Adrenal gland (tissue), 5 donors: ENCODE measurements at regions not wholly inside any gene's neighbourhood (a gene's known extent, or its start where the extent isn't known, plus 50 kb on each side); places are given as distances from the start of the nearest gene placed in this dataset.

Source experiments
- POLR2A ChIP-seq, 2 donors: fragments of 450-650 bp; IDR thresholded peaks; one replicate each; pipeline ENCODE4 v1.6.1; 2017; ENCODE audit warnings: antibody characterized with exemption in 2 of 2, mild to moderate bottlenecking in 2 of 2, moderate library complexity in 1 of 2
- TF ChIP-seq, protein P1 (sequence below), 6 experiments: fragments of 450-650 bp in 4 of 6; fragments of 200-600 bp in 2 of 6; sonication (generic) in 1 of 6; IDR thresholded peaks; 1 replicate in 5 of 6; 2 replicates in 1 of 6; pipeline versions ENCODE4 v1.5.1 to v1.8.0; 2016 to 2021; ENCODE audit warnings: antibody characterized with exemption in 6 of 6, mild to moderate bottlenecking in 2 of 6, moderate library complexity in 1 of 6
- donor health status: DM: no; HTN: no; CAD: no.

DNA sequence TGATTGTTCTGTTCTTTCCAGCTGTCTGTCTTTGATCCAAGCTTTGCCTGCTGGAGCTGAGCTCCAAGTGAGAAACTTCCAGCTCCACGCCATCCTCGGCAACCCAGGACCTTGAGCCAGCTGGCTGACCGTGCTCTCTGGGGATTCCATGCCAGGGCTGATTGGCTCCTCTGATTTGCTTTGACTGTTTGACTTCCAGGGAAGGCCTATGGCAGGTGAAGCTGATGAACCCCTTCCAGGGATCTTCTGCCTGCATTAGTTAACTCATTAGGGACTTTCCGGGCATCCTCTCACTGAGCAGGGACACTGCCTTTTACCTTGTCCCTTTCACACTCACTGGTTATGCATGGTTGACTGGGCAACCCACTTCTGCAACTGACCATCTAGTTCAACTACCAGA, 406.1 kb downstream of the RPS6KC1 start:
- TF ChIP-seq, protein P1, sequence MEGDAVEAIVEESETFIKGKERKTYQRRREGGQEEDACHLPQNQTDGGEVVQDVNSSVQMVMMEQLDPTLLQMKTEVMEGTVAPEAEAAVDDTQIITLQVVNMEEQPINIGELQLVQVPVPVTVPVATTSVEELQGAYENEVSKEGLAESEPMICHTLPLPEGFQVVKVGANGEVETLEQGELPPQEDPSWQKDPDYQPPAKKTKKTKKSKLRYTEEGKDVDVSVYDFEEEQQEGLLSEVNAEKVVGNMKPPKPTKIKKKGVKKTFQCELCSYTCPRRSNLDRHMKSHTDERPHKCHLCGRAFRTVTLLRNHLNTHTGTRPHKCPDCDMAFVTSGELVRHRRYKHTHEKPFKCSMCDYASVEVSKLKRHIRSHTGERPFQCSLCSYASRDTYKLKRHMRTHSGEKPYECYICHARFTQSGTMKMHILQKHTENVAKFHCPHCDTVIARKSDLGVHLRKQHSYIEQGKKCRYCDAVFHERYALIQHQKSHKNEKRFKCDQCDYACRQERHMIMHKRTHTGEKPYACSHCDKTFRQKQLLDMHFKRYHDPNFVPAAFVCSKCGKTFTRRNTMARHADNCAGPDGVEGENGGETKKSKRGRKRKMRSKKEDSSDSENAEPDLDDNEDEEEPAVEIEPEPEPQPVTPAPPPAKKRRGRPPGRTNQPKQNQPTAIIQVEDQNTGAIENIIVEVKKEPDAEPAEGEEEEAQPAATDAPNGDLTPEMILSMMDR (IDR thresholded peaks at IDR 0.05) = no peak
- TF ChIP-seq POLR2A (IDR thresholded peaks at IDR 0.05) = no peak
